Lower leg skin (tissue), 4 donors: ENCODE measurements at regions not wholly inside any gene's neighbourhood (a gene's known extent, or its start where the extent isn't known, plus 50 kb on each side); places are given as distances from the start of the nearest gene placed in this dataset.

Source experiments
- DNase-seq, 2 donors: peaks; one replicate each; pipeline ENCODE4 v3.0.0-alpha.2; 2019; ENCODE audit warnings: low spot score in 2 of 2
- H3K4me3 ChIP-seq: fragments of 200-600 bp; sonication (generic); 2 replicates; pipeline ENCODE4 v1.5.1; 2017; ENCODE audit warnings: mild to moderate bottlenecking, low read depth; ENCODE audit not compliant: poor library complexity, severe bottlenecking
- CTCF ChIP-seq, 3 donors: fragments of 450-650 bp; IDR thresholded peaks; one replicate each; pipeline ENCODE4 v1.5.1; 2016; ENCODE audit warnings: antibody characterized with exemption in 3 of 3, mild to moderate bottlenecking in 3 of 3, moderate library complexity in 2 of 3
- POLR2A ChIP-seq, 2 donors: fragments of 450-650 bp; IDR thresholded peaks; one replicate each; pipeline ENCODE4 v1.6.1; 2016 to 2017; ENCODE audit warnings: antibody characterized with exemption in 2 of 2, mild to moderate bottlenecking in 1 of 2, moderate library complexity in 1 of 2
- WGBS, 2 donors: methylation state at CpG; one replicate each; pipeline ENCODE4 v1.1.5; 2018; 5-methylcytosine and 5-hydroxymethylcytosine counted together
- intact Hi-C: fragments of 100-400 bp; cut with DNase I; formaldehyde crosslinking; loops from one replicate; pipeline ENCODE4 v1.15.0; 2023; ENCODE audit warnings: low total_unique reads

DNA sequence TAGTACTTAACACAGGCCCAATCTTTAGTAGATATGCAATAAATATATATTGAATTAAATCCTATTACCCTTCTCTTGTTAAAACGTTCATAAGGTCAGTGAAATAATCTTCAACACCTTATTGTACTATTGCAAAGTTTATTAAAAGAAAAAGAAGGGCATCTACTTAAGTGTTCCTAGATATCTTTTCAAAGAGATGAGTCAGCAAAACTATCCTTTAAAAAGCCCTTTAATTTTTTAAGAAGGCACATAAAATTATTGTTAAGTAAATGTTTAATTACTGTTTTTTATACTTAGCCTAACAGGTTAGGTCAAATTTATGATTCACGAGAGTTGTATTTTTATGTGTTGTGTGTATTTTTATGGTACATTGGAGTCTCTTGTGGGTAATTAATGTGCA lies 77.3 kb upstream of the PPP1R2C start:
- intact Hi-C loops, result no loop called here
- no peak for TF ChIP-seq POLR2A (IDR thresholded peaks at IDR 0.05)
- no peak for TF ChIP-seq CTCF (IDR thresholded peaks at IDR 0.05)
- H3K4me3 ChIP-seq, result no peak overlapping the region
- DNase-seq, result no peak
- WGBS, 2 donors, result 68 to 85% methylated on average over 2 of the region's 2 CpGs

- intact Hi-C loops, result no loop called here
- TF ChIP-seq CTCF (IDR thresholded peaks at IDR 0.05) (no peak), POLR2A (IDR thresholded peaks at IDR 0.05) (no peak)
- no peak for DNase-seq
- no peak overlapping the region for H3K4me3 ChIP-seq
- WGBS, 2 donors, result 56 to 64% methylated on average over 1 of the region's 1 CpG
Observed at GRCh38 chrX:42857766-42858165, 79.8 kb upstream of the PPP1R2C start.

GRCh38 chrX:42869011-42869410 lies 91.0 kb upstream of the PPP1R2C start:
- intact Hi-C loops, result no loop called here
- 81 to 87% methylated on average over 3 of the region's 3 CpGs for WGBS, 2 donors
- TF ChIP-seq CTCF (IDR thresholded peaks at IDR 0.05), result no peak
- TF ChIP-seq POLR2A (IDR thresholded peaks at IDR 0.05), result no peak
- DNase-seq, result no peak
- H3K4me3 ChIP-seq, result no peak overlapping the region

- DNase-seq, result no peak
- intact Hi-C loops, result no loop called here
- WGBS, 2 donors, result 58 to 89% methylated on average over 4 of the region's 4 CpGs
- no peak overlapping the region for H3K4me3 ChIP-seq
- TF ChIP-seq CTCF (IDR thresholded peaks at IDR 0.05) (no peak), POLR2A (IDR thresholded peaks at IDR 0.05) (no peak)
Observed at GRCh38 chrX:42869659-42870476, 91.9 kb upstream of the PPP1R2C start.

DNA sequence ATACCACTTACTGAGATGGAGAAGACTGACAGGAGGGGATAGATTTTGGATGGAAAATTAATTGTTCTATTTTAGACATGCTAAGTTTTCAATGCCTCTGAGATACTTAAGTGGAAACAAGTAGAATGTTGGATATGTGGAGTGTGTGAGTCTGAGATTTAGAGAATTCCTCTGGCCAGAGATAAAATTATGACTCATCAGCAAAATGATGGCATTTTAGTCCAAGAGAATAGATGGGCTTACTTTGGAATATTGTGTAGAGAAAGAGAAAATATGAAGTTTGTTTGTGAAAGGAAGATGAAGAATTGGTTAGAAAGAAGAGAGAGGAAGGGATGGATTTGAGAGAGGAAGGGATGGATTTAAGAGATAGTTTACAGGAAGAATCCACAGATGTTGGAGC lies 108.6 kb upstream of the PPP1R2C start:
- no peak overlapping the region for H3K4me3 ChIP-seq
- no peak for TF ChIP-seq POLR2A (IDR thresholded peaks at IDR 0.05)
- no peak for TF ChIP-seq CTCF (IDR thresholded peaks at IDR 0.05)
- DNase-seq, result no peak
- intact Hi-C loops, result no loop called here

GRCh38 chrX:42900947-42901346 lies 123.0 kb upstream of the PPP1R2C start:
- WGBS, 2 donors, result 56 to 69% methylated on average over 1 of the region's 1 CpG
- DNase-seq, result no peak
- TF ChIP-seq POLR2A (IDR thresholded peaks at IDR 0.05), result no peak
- no peak for TF ChIP-seq CTCF (IDR thresholded peaks at IDR 0.05)
- H3K4me3 ChIP-seq, result no peak overlapping the region
- intact Hi-C loops, result no loop called here
